ENCODE measurements at regions not wholly inside any gene's neighbourhood (a gene's known extent, or its start where the extent isn't known, plus 50 kb on each side); places are given as distances from the start of the nearest gene placed in this dataset.

DNA sequence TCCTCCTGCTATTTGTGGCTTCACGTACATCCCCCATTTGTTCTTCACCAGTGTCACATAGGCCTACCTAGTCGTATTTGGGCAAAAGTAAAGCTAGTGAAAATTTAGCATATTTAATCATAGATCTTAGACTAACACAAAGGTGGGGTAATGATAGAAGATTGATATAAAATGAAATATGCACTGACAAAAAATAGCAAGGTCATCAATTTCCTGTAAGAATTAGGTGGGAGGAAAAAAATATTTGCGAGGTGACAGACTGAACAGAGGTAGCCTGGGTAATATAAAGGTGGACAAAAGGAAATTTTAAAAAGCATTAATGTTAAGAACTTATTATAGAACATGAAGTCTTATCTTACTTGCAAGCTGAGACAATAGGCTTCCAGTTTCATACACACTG is 239.9 kb downstream of the PCDH10 start:
- Mint-ChIP-seq H3K4me1 (peaks cover 12% of the 10 kb centered on the region), H3K9me3 (peaks cover 6% of the 10 kb centered on the region), H3K27ac (no peak overlapping the region), H3K27me3 (ENCODE audit: low read depth) (no peaks in the 10 kb centered on the region), H3K4me3 (no peak overlapping the region), H3K36me3 (no peaks in the 10 kb centered on the region)
- TF ChIP-seq, protein P1, sequence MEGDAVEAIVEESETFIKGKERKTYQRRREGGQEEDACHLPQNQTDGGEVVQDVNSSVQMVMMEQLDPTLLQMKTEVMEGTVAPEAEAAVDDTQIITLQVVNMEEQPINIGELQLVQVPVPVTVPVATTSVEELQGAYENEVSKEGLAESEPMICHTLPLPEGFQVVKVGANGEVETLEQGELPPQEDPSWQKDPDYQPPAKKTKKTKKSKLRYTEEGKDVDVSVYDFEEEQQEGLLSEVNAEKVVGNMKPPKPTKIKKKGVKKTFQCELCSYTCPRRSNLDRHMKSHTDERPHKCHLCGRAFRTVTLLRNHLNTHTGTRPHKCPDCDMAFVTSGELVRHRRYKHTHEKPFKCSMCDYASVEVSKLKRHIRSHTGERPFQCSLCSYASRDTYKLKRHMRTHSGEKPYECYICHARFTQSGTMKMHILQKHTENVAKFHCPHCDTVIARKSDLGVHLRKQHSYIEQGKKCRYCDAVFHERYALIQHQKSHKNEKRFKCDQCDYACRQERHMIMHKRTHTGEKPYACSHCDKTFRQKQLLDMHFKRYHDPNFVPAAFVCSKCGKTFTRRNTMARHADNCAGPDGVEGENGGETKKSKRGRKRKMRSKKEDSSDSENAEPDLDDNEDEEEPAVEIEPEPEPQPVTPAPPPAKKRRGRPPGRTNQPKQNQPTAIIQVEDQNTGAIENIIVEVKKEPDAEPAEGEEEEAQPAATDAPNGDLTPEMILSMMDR (IDR thresholded peaks at IDR 0.05; ENCODE audit: unreplicated experiment): no peak
- DNase-seq (ENCODE audit: low spot score in 2 of 2, unreplicated experiment in 2 of 2): no peak

DNA sequence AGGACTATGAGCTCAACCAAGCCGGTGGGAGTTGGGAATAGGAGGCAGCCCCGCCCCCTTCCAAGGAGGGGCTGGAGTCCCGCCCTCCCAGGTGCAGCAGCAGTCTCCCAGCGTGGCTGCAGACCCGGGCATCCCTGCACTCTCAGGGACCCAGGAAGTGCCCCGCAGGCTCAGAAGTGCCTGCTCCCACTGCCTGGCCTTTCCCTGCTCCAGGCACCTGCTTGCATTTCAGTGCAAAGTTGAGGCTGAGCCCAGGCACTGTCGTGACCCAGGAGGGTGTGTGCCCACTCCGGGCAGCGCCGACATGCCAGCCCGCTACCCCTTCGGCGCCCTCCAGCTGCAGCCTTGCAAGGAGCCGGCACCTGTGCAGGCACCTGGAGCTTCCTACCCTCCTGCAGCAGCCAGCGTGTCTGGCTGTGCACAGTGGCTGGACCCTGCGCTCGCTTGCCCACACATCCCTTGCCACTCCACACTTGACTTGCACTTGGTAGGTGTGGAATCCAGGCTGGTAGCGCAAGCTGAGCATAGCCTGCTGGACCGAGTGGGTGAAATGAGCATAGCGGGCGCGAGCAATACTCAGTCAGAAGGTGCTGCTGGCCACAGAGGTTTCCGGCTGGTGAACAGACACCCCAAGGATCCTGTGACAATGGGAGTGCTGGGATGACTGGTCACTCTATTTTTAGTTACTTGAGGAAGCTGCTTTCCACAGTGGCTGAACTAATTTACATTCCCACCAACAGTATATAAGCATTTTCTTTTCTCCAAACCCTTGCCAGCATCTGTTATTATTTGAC is 236.3 kb downstream of the PCDH10 start:
- TF ChIP-seq, protein P1 (IDR thresholded peaks at IDR 0.05; ENCODE audit: unreplicated experiment): no peak
- H3K4me3 Mint-ChIP-seq: no peak overlapping the region
- no peaks in the 10 kb centered on the region for H3K27me3 Mint-ChIP-seq (ENCODE audit: low read depth)
- H3K4me1 Mint-ChIP-seq: peaks cover 10% of the 10 kb centered on the region
- no peak overlapping the region for H3K27ac Mint-ChIP-seq
- no peak for DNase-seq (ENCODE audit: low spot score in 2 of 2, unreplicated experiment in 2 of 2)
- peaks cover 6% of the 10 kb centered on the region for H3K9me3 Mint-ChIP-seq
- H3K36me3 Mint-ChIP-seq: no peaks in the 10 kb centered on the region

DNA sequence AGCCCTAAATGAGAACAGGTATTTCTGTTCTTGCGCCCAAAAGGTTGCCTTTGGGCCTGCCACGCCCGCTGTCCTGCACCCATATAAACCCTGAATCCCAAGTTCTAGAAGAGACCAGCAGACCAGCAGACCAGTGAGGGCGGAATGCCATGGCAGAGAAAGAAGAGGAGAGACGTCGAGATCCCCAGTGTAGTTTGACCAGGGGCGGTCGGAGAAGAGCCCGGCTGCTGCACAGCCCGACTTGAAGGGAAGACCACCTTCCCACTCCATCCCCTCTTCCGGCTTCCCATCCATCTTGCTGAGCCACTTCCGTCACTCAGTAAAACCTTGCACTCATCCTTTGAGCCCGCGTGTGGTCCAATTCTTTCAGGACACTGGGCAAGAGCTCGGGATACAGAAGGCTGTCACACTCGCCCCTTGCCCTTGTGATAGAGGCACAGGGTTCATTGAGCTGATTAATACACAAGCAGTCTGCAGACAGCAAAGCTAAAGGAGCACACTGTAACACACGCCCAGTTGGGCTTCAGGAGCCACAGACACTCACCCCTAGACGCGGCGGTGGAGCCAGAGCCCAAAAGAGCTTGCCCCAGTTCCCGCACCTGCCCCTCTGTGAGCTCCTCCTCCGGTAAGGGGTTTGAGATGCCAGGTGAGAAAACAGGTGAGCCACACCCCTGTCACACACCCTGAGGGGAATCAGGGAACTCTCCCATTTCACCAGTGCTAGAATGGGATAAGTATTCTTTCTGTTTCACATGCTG is 230.8 kb downstream of the PCDH10 start:
- peaks cover 19% of the 10 kb centered on the region for H3K9me3 Mint-ChIP-seq
- TF ChIP-seq, protein P1 (IDR thresholded peaks at IDR 0.05; ENCODE audit: unreplicated experiment): no peak
- no peak for DNase-seq (ENCODE audit: low spot score in 2 of 2, unreplicated experiment in 2 of 2)
- H3K27me3 Mint-ChIP-seq (ENCODE audit: low read depth): no peaks in the 10 kb centered on the region
- no peaks in the 10 kb centered on the region for H3K36me3 Mint-ChIP-seq
- no peak overlapping the region for H3K4me3 Mint-ChIP-seq
- H3K27ac Mint-ChIP-seq: no peak overlapping the region
- no peaks in the 10 kb centered on the region for H3K4me1 Mint-ChIP-seq

DNA sequence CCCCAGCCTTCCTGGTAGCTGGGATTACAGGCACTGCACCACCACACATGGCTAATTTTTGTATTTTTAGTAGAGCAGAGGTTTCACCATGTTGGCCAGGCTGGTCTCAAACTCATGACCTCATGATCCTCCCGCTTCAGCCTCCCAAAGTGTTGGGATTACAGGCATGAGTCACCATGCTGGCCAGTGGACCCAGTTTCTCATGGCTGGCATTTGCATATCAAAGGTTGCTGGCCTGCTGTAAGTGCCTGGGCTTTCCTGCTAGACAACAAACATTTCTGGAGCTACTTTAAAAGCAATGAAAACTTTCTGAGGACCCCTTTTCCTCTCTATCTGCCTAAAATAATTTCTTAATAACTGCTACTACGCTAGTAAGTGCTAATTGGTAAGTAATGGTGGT is 228.2 kb downstream of the PCDH10 start:
- H3K27me3 Mint-ChIP-seq (ENCODE audit: low read depth): no peaks in the 10 kb centered on the region
- DNase-seq (ENCODE audit: low spot score in 2 of 2, unreplicated experiment in 2 of 2): no peak
- no peak overlapping the region for H3K4me3 Mint-ChIP-seq
- TF ChIP-seq, protein P1 (IDR thresholded peaks at IDR 0.05; ENCODE audit: unreplicated experiment): no peak
- H3K4me1 Mint-ChIP-seq: no peaks in the 10 kb centered on the region
- no peak overlapping the region for H3K27ac Mint-ChIP-seq
- peaks cover 19% of the 10 kb centered on the region for H3K9me3 Mint-ChIP-seq
- H3K36me3 Mint-ChIP-seq: peaks cover 1% of the 10 kb centered on the region

DNA sequence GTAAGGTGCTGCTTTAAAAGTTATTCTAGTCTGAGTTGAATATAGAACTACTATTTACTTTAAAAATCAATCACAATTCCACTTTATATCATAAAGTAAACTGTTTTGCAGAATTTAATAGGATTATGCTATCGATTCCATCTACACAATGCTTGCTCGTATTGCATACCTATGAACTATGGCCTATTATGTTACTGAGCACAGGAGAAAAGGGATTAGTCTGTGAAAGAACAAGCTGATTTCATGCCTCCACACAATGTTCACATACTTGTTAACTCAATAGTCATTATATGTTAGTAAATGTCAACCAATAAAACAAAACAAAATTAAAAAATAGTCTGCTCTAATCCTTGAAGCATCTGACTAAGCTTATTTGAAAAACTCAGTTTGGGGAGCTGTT is 223.6 kb downstream of the PCDH10 start:
- Mint-ChIP-seq H3K4me3 (no peak overlapping the region), H3K36me3 (peaks cover 1% of the 10 kb centered on the region), H3K27ac (no peak overlapping the region), H3K9me3 (peaks cover 9% of the 10 kb centered on the region), H3K4me1 (no peaks in the 10 kb centered on the region), H3K27me3 (ENCODE audit: low read depth) (no peaks in the 10 kb centered on the region)
- DNase-seq (ENCODE audit: low spot score in 2 of 2, unreplicated experiment in 2 of 2): no peak
- TF ChIP-seq, protein P1 (IDR thresholded peaks at IDR 0.05; ENCODE audit: unreplicated experiment): no peak

All from mesothelial cell of epicardium (in vitro differentiated cells).